Head of caudate nucleus (tissue), 42 donors: ENCODE measurements at regions not wholly inside any gene's neighbourhood (a gene's known extent, or its start where the extent isn't known, plus 50 kb on each side); places are given as distances from the start of the nearest gene placed in this dataset.

Source experiments
- DNase-seq, 42 donors: peaks; one replicate each; pipeline versions ENCODE4 v3.0.0 to v3.0.0-alpha.2; 2020 to 2021; ENCODE audit warnings: mixed read lengths in 7 of 42
- intact Hi-C: fragments of 100-400 bp; cut with DNase I; formaldehyde crosslinking; loops from one replicate; pipeline ENCODE4 v1.15.0; 2022

DNA sequence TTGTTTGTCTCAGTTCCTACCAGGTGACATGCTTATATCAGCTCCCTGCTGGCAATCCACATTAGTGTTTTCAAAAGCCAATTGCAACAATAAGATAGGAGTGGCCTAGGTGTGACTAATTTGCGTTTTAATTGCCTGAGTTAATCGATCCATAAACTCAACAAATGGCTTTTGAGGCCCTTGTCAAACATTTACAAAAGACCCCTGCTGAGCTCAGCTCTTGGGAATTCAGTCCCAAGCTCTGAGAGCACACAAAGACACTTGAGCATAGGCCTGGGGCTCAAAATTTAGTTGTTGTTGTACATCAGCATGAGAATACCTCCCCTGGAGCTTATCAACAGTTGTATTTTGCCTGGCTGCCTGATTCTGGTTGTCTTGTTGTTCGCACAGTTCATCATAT, 1134.4 kb upstream of the TSPY4 start:
- no peak for DNase-seq
- intact Hi-C loops, result no loop called here

DNA sequence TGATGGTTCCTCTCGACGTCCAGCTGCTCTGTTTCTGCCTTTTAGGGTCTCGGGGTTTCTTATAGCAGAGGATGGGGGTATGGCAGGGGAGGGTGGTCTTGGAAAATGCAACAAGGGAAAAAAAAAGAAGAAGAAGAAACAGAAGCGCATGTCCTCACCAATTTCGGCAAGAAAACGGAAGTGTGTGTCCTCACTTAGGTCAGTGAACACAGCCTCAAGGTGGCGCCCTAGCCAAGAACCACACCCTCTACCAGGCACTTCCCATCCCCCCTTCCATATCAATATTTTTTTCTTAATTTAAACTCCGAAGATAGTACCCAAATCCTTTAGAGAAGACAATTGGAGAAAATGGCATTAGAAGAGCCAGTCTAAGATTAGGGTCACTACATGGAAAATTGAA, 1096.1 kb upstream of the TSPY4 start:
- peak in 1 of 42 donors; percentile 0 for DNase-seq
- intact Hi-C loops, result no loop called here

DNA sequence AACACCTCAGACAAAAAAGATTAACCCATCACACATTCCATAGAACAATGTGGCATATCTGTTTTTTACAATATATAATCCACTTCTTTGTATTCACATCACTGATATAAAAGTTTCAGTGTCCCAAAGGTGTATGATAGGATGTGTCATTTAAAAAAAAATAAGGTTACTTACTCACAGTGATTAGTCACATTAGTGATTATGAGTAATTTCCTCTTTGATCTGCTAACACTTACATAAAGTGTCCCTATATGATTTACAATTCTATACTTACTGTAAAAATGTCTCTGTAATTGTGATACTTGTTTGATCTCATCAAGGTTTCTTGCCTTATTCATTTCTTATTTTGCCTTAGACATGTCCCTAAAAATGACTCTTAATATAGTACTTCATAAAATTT, 1063.5 kb upstream of the TSPY4 start:
- no peak for DNase-seq
- intact Hi-C loops, result no loop called here

DNA sequence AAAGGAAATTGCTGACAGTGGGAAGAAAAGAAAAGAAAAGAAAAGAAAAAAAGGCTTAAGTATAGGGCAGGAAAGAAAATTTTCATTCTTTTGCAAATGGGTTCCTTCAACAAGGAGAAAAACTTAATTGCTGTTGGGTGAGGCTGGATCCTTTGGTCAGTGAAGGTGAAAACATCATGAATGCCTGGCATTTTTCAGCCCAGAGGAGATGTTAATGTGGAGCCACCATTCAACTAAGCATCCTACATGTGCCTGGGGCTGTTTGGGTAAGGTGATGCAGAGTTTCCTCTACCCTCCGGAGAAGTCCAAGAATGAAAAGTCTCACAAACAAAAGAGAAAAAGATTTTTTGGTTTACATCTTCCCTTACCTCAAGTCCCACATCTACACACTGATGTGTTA, 1032.2 kb upstream of the TSPY4 start:
- no peak for DNase-seq
- intact Hi-C loops, result no loop called here

DNA sequence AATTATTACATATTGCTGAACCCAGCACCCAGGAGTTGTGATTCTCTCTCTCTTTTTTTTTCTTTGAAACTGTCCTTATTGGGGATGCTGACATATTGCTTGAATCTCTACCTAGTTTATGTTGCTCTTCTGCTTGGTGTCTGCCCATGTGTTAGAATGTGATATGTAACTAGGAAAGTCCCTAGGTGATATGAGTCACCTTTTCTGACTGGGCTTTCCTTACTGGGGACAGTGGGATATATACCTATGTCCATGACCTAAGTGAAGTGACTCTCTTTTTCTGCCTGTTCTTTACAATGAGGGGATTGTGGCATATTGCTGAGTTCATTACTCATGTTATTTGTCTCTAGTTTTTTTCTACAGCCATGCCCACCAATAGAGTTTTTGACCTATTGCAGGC, 1013.2 kb upstream of the TSPY4 start:
- no peak for DNase-seq
- intact Hi-C loops, result no loop called here

DNA sequence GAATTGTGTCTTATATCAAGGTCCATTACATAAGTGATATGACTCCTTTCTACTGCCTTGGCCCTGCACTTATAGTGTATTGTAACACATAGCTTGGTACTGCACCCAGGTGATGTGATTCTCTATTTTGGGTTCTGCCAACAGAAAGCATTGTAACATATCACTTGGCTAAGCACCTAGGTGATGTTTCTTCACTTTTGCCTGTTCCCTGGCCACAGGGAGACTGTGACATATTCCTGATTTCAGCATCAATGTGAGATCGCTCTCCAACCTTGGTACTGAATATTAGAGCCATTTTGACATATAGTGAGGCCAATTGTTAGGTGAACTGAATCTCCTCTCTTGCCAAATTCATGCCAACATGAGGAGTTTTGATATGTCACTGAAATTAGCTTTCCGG, 1010.3 kb upstream of the TSPY4 start:
- DNase-seq, result no peak
- intact Hi-C loops, result no loop called here

DNA sequence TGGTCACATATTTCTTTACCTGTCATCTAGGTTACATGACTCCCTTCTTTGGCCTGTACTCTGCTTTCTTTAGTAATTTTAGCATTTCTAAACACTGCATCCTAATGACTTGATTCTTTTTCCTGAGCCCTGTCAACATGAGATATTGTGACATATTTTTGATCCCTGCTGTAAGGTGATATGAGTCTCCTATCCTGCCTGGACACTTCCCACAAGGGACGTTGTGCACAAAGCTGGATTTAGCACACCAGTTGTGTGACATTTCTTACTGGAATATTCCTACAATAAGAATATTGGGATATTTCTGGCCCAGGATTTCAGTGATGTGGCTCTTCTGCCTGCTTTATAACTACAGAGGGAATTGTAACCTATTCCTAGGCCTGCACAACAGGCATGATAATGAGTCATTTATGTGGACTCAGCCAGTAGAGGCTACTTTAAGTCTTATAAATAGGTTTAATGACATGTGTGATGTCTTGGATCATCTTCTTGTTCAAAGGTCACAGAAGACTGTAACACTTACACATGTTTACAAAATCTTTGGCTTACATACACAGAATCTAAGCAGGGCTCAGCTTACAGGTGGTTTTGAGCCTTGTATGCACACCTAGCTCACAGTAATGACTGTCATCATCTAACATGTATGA, 1009.4 kb upstream of the TSPY4 start:
- intact Hi-C loops, result no loop called here
- no peak for DNase-seq

DNA sequence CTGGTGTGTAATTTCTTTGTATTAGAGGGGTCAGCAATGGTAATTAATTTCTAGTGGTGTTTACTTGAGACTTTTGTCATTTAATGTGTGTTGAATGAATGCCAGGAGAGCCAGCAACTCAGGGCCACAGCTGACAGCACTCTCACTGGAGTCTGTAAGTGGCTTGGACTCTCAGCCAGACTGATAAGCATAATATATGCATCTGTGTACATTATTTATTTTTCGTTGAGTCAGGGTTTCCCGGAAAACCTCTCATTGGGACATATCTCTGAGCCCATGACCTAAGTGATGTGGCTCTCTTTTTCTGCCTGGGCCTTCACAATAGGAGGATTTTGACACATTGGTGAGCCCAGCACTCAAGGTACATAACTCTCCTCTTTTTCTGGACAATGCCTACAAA, 1007.8 kb upstream of the TSPY4 start:
- no peak for DNase-seq
- intact Hi-C loops, result no loop called here

DNA sequence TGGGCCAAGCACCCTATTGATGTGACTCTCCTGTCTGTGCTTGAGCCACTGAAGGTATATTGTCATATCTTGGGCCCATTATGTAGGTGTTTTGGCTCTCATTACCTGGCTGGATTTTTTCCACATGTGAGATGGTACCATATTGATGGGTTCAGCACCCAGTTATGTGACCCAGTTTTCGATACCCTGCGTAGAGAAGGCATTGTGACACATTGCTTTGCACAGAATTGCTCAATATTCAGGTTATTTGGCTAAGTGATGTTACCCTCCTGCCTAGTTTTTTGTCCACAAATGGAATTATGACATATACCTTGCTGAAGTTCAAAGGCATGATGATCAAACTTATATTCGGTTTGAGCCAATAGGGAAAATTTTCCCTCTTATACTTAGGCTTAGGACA, 1007.3 kb upstream of the TSPY4 start:
- intact Hi-C loops, result no loop called here
- DNase-seq, result no peak

DNA sequence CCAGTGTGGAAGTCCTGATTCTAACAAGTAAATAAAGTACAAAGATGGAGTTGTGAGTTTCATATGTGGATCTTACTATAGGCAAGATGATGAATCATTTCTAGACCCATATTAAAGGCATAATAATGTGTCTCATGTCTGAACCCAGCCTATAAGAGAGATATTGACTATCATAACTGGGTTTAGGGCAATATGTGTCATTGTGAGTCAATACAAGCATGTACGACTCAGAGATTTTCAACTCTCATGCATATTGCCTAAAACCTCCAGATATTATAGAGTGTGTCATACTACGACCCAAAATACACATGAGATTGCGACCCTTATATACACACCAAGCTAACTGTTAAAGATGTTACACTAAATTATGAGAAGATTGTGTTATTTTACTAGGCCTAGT, 1003.9 kb upstream of the TSPY4 start:
- no peak for DNase-seq
- intact Hi-C loops, result no loop called here

DNA sequence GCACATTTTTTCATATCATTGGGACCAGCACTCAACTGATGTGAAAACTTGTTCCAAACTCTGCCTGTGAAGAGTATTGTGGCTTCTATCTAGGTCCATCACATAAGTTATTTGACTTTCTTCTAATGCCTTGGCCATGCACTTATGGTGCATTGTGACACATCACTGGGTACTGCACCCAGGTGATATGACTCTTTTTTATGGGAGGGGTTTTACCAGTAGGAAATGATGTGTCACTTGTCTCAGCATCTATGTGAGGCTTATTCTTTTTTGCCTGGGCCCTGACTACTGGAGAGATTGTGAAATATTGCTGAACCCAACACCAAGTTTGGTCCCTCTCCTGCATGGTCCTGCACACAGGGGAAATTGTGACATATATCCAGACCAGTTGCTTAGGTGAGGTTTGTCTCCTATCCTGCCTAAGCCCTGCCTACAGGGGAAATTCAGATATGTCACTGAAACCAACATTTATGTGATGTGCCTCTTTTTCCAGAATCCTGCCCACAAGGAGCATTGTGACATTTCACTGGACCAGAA, 1001.9 kb upstream of the TSPY4 start:
- intact Hi-C loops, result no loop called here
- no peak for DNase-seq

DNA sequence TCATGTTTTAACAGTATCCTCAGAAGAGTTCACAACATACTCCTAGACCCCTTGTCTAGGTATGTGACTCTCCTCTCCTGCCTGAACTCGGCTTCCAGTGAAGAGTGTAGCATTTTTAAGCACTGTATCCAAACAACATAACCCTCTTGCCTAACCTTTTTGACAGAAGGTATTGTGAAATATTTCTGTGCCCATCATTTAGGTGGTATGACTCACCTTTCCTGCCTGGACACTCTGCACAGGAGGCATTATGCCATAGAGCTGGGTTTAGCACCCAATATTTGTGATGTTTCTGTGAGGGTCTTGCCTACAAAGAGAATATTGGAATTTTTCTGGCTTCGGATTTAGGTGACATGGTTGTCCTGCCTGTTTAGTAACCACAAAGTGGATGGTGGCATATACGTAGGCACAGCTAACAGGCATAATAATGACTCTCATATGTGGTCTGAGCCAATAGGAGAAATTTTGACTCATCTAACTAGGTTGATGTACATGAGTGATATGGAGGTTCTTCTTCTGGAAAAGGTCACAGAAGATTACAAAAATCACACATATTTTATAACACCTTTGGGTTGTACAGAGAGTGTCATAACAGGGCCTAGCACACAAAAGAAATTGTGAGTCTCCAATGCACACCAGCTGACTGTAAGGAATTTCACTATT, 1001.0 kb upstream of the TSPY4 start:
- no peak for DNase-seq
- intact Hi-C loops, result no loop called here

DNA sequence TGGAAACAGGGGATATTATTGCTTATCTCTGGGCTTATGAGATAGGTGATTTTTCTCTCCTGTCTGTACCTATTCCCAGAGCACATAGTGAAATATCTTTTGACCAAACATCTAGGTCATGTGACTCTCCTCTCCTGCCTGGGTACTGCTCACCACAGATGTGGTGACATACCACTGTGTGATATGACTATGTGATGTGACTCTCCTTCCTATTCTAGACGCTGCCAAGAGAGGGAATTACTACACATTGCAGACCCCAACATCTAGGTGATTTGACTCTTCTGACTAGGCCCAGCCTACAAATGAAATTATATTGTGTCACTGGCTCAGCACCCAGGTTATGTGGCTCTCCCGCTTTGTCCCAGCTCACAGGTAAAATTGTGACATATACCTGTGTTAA, 996.3 kb upstream of the TSPY4 start:
- no peak for DNase-seq
- intact Hi-C loops, result no loop called here

DNA sequence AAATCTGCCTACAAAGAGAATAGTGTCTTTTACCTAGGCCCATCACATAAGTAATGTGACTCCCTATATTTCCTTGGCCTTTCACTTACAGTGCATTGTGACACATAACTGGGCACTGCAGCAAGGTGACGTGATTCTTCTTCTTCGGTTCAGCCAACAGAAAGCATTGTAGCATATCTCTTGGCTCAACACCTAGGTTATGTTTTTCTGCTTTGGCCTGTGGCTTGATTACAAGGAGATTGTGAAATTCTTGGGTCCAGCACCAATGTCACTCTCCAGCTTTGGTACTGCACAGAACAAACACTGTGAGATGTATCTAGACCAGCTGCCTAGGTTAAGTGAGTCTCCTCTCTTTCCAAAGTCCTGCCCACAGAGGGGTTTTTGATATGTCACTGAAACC, 995.1 kb upstream of the TSPY4 start:
- intact Hi-C loops, result no loop called here
- DNase-seq, result no peak

DNA sequence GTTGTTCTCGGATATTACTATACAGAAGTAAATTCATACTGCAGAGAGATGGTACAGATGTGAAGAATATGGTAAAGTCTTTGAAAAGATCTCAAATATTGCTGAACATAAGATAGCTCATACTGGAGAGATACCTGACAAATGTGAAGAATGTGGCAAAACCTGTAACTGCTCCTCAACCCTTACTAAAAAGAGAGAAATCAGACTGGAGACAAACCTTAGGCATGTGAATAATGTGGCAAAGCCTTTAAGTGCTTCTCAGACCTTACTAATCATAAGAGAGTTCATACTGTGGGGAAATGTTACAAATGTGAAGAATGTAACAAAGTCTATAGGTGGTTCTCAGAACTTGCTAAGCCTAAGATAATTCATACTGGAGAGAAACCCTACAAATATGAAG, 986.0 kb upstream of the TSPY4 start:
- DNase-seq, result no peak
- intact Hi-C loops, result no loop called here

DNA sequence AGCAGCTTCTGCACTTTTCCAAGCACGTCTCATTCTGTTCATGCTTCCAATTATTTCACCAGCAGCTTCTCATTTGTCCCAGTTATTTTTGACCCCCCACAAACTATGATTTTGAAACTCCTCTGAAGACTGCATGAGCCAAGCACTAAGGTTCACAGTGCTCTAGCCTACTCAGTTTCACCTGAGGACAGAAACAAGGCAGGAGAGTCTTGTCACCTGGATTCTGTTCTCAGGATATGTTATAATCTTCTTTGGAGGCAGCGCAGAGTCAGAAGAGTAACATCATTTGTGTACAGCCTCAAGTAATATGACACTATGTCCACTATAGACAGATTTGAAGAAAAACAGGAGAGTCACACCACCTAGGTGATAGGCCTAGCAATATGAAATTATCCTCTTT, 985.1 kb upstream of the TSPY4 start:
- no peak for DNase-seq
- intact Hi-C loops, result no loop called here

DNA sequence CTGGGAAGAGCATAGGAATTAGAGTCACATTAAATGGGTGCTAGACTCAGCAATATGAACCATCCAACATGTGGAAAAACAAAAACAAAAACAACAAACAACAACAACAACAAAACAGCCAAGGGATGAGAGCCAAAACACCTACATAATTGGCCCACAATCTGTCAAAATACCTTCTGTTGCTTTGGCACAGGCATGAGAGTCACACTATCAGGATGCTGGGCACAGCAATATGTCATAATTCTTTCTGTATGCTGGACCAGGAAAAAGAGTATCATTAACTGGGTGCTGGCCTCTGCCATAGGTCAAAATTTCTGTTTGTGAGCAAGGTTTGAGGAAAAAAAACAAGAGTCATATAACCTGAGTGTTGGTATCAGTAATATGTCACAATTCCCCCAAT, 979.1 kb upstream of the TSPY4 start:
- intact Hi-C loops, result no loop called here

DNA sequence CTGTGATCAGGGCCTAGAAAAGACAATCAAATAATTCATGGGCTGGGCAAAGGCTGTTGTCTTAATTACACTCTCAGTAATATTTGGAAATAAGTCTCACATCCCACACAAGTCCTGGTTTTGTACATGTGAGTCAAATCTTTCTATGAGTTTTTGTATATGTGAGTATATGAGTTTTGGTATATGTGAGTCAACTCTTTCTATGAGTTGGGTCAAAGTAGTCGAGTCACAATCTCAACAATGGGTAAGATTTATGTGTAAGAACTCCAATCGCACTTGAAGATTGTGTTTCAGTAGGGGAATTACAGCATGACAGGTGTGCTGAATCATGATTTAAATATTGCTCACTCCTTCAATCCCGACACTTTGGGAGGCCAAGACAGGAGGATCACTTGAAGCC, 975.5 kb upstream of the TSPY4 start:
- no peak for DNase-seq
- intact Hi-C loops, result no loop called here

More for the DNA sequence above, 979.1 kb upstream of the TSPY4 start:
- DNase-seq, result no peak

DNA sequence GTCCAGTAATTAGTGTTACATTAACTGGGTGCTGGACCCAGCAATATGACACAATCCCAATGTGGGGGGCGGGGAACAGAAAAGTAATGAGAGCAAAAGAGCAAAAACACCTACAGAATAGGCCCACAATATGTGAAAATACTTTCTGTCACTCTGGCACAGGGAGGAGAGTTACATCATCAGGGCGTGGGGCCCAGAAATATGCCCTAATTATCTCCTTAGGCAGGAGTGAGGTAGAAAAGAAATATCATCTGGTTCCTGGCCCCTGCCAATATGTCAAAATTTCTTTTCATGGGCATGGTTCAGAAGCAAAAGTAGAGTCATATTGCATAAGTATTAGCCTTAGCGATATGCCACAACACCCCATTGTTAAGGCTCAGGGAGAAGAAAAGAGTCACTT, 959.8 kb upstream of the TSPY4 start:
- intact Hi-C loops, result no loop called here
- DNase-seq, result peak in 11 of 42 donors; percentile 1 to 49 (median 9)

DNA sequence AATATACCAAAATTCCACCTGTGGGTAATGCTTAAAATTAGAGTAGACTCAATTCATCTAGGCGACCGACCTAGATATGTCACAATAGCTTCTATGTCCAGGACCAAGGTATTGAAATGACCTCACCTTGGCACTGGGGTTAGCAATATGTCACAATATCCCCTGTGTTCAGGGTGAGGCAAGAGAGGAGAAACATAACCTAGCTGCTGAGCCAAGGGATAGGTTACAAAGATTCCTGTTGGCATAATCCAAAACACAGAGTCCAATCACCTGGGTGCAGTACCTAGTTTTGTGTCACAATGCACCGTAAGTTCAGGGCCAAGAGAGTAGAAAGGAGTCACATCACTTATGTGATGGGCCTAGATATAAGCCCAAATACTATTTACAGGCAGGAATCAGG, 957.5 kb upstream of the TSPY4 start:
- intact Hi-C loops, result no loop called here

DNA sequence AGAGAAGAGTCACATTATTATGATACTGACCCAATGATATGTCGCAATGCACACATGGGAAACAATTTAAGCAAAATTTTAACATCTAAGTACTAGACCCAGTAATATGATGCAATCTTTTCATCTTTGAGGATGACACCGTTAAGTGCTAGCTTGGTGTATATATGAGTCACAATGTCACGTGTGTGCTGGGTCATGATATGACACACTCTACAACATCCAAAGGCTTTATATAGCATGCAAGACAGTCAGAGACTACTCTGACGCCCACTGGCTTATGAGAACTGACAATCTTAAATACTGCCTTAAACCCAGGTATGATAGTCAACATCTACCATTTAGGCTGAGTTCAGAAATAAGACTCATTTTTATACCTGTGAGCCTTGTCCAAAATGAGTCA, 955.8 kb upstream of the TSPY4 start:
- intact Hi-C loops, result no loop called here
- no peak for DNase-seq

More for the DNA sequence above, 957.5 kb upstream of the TSPY4 start:
- DNase-seq, result no peak
